ENCODE measurements at regions not wholly inside any gene's neighbourhood (a gene's known extent, or its start where the extent isn't known, plus 50 kb on each side); places are given as distances from the start of the nearest gene placed in this dataset.

- TF ChIP-seq CTCF (IDR thresholded peaks at IDR 0.05; ENCODE audit: low read depth, low read length, missing input control) (no peak), JUND (IDR thresholded peaks at IDR 0.05) (no peak)
Measured at GRCh38 chr2:14977021-14977420, 344.5 kb downstream of the LRATD1 start.

All from liver (tissue), 3 donors.